ENCODE measurements at regions not wholly inside any gene's neighbourhood (a gene's known extent, or its start where the extent isn't known, plus 50 kb on each side); places are given as distances from the start of the nearest gene placed in this dataset.

- Histone ChIP-seq H3K36me3 (ENCODE audit: insufficient read depth, low read length) (no peaks in the 10 kb centered on the region), H3K9me3 (ENCODE audit: low read depth, low read length) (no peaks in the 10 kb centered on the region), H3K79me2 (ENCODE audit: insufficient read depth, low read length) (no peaks in the 10 kb centered on the region), H3K27me3 (ENCODE audit: insufficient read depth, low read length) (no peaks in the 10 kb centered on the region), H3K27ac (ENCODE audit: low read depth, low read length) (no peak overlapping the region), H3K4me1 (ENCODE audit: insufficient read depth, low read length) (peaks cover 14% of the 10 kb centered on the region), H3K4me2 (ENCODE audit: insufficient read depth, low read length) (no peak overlapping the region), H4K20me1 (ENCODE audit: insufficient read depth, low read length) (no peaks in the 10 kb centered on the region), H3K4me3 (ENCODE audit: insufficient read depth, low read length) (no peak overlapping the region), H2AFZ (ENCODE audit: low read length) (no peak overlapping the region)
- TF ChIP-seq, protein P1, sequence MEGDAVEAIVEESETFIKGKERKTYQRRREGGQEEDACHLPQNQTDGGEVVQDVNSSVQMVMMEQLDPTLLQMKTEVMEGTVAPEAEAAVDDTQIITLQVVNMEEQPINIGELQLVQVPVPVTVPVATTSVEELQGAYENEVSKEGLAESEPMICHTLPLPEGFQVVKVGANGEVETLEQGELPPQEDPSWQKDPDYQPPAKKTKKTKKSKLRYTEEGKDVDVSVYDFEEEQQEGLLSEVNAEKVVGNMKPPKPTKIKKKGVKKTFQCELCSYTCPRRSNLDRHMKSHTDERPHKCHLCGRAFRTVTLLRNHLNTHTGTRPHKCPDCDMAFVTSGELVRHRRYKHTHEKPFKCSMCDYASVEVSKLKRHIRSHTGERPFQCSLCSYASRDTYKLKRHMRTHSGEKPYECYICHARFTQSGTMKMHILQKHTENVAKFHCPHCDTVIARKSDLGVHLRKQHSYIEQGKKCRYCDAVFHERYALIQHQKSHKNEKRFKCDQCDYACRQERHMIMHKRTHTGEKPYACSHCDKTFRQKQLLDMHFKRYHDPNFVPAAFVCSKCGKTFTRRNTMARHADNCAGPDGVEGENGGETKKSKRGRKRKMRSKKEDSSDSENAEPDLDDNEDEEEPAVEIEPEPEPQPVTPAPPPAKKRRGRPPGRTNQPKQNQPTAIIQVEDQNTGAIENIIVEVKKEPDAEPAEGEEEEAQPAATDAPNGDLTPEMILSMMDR (IDR thresholded peaks at IDR 0.05; ENCODE audit: extremely low read depth, low read depth, low read length): no peak
- DNase-seq (ENCODE audit: insufficient read length, low spot score, missing footprints): no peak
These were observed 237.7 kb upstream of the CITED2 start for GRCh38 chr6:139612135-139612465.

GRCh38 chr6:139611327-139612134 is 237.1 kb upstream of the CITED2 start:
- Histone ChIP-seq H3K27ac (ENCODE audit: low read depth, low read length) (no peak overlapping the region), H3K27me3 (ENCODE audit: insufficient read depth, low read length) (no peaks in the 10 kb centered on the region), H3K36me3 (ENCODE audit: insufficient read depth, low read length) (no peaks in the 10 kb centered on the region), H3K4me3 (ENCODE audit: insufficient read depth, low read length) (no peak overlapping the region), H3K9me3 (ENCODE audit: low read depth, low read length) (no peaks in the 10 kb centered on the region), H3K4me2 (ENCODE audit: insufficient read depth, low read length) (no peak overlapping the region), H3K79me2 (ENCODE audit: insufficient read depth, low read length) (no peaks in the 10 kb centered on the region), H3K4me1 (ENCODE audit: insufficient read depth, low read length) (peaks cover 14% of the 10 kb centered on the region), H2AFZ (ENCODE audit: low read length) (no peak overlapping the region), H4K20me1 (ENCODE audit: insufficient read depth, low read length) (no peaks in the 10 kb centered on the region)
- TF ChIP-seq, protein P1 (IDR thresholded peaks at IDR 0.05; ENCODE audit: extremely low read depth, low read depth, low read length): no peak
- DNase-seq (ENCODE audit: insufficient read length, low spot score, missing footprints): no peak

DNA sequence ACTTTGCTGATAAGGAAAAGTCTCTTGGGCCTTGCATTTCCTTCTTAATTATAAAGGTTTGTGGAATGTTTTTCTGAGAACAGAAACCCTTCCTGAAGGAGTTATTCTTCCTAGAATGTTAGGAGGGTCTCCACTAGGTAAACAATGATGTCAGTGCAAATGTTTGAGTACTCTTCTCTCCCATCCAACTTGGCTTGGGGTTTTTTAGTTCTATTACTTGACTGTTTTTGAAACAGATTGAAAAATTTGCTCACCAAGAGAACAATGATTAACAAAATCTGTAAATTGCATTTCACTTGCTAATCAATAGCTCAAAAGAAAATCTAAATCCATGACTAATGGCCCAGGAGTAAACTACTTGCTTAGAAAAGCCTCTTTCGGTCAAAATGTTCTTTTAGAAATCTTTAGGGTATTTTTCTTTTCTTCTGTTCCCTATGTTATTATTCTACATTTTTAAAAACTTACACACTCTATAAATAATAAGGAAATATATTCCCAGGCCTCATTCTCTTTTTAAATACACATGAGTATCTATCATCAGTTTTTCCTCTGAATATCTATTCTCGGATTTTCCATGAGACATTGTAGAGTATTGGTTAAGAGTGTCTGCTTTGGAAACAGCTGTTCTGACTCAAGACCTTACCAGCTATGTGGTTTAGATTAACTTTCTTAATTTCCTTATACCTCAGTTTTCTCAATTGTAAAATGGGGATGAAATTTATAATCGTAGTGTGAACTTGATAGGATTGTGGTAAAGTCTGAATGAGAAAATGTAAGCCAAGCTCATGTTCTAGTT is 234.2 kb upstream of the CITED2 start:
- Histone ChIP-seq H3K4me1 (ENCODE audit: insufficient read depth, low read length) (peaks cover 17% of the 10 kb centered on the region), H3K4me2 (ENCODE audit: insufficient read depth, low read length) (no peak overlapping the region), H3K9me3 (ENCODE audit: low read depth, low read length) (peaks cover 2% of the 10 kb centered on the region), H3K4me3 (ENCODE audit: insufficient read depth, low read length) (no peak overlapping the region), H4K20me1 (ENCODE audit: insufficient read depth, low read length) (no peaks in the 10 kb centered on the region), H3K27me3 (ENCODE audit: insufficient read depth, low read length) (no peaks in the 10 kb centered on the region), H3K79me2 (ENCODE audit: insufficient read depth, low read length) (no peaks in the 10 kb centered on the region), H3K36me3 (ENCODE audit: insufficient read depth, low read length) (no peaks in the 10 kb centered on the region), H2AFZ (ENCODE audit: low read length) (no peak overlapping the region), H3K27ac (ENCODE audit: low read depth, low read length) (peak overlapping the region; percentile 75)
- TF ChIP-seq, protein P1 (IDR thresholded peaks at IDR 0.05; ENCODE audit: extremely low read depth, low read depth, low read length): no peak
- DNase-seq (ENCODE audit: insufficient read length, low spot score, missing footprints): peak; percentile 85

DNA sequence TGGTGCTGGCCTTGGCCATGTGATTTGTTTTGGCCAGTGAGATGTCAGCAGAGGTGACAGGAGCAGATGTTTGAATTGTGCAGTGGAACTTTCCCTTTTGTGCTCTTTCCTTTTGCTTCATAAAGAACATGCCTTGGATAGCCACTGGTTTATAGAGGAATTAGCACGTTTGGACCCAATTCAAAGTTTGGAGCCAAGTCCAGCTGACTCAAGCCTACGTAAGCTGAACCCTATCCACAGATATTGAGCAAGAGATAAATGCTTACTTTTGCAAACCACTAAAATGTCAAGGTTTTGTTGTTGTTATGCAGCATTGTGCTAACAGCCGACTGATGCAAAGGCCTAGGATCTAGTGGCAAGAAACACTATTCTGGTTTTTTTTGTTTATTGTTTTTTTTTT is 230.9 kb upstream of the CITED2 start:
- no peaks in the 10 kb centered on the region for H4K20me1 ChIP-seq (ENCODE audit: insufficient read depth, low read length)
- H3K9me3 ChIP-seq (ENCODE audit: low read depth, low read length): peaks cover 2% of the 10 kb centered on the region
- DNase-seq (ENCODE audit: insufficient read length, low spot score, missing footprints): peak; percentile 65
- no peak overlapping the region for H3K4me2 ChIP-seq (ENCODE audit: insufficient read depth, low read length)
- TF ChIP-seq, protein P1 (IDR thresholded peaks at IDR 0.05; ENCODE audit: extremely low read depth, low read depth, low read length): no peak
- no peaks in the 10 kb centered on the region for H3K27me3 ChIP-seq (ENCODE audit: insufficient read depth, low read length)
- H3K36me3 ChIP-seq (ENCODE audit: insufficient read depth, low read length): no peaks in the 10 kb centered on the region
- no peaks in the 10 kb centered on the region for H3K79me2 ChIP-seq (ENCODE audit: insufficient read depth, low read length)
- no peak overlapping the region for H2AFZ ChIP-seq (ENCODE audit: low read length)
- H3K27ac ChIP-seq (ENCODE audit: low read depth, low read length): peak overlapping the region; percentile 6
- H3K4me3 ChIP-seq (ENCODE audit: insufficient read depth, low read length): no peak overlapping the region
- H3K4me1 ChIP-seq (ENCODE audit: insufficient read depth, low read length): peaks cover 17% of the 10 kb centered on the region
